AG09319 (cell line): ENCODE measurements at regions not wholly inside any gene's neighbourhood (a gene's known extent, or its start where the extent isn't known, plus 50 kb on each side); places are given as distances from the start of the nearest gene placed in this dataset.
"Not testable (repeated sequence)": the region's sequence is repeated elsewhere in the genome, so short reads cannot be mapped to it uniquely, and the experiment has no call there.

Experiments used
- DNase-seq: peaks from one replicate; pipeline ENCODE4 v3.0.0-alpha.2; 2010; ENCODE audit warnings: low read depth; ENCODE audit errors: extremely low read depth
- CTCF ChIP-seq: IDR thresholded peaks from 2 replicates; pipeline ENCODE4 v1.5.1; 2011; ENCODE audit warnings: low read depth, mild to moderate bottlenecking, inconsistent platforms, low read length, moderate library complexity

- TF ChIP-seq CTCF: no peak
- peak; percentile 88 for DNase-seq
These were observed 186.5 kb upstream of the BET1 start for GRCh38 chr7:94190599-94191061.

GRCh38 chr7:94194426-94194825 is 190.3 kb upstream of the BET1 start:
- not testable (repeated sequence) for DNase-seq

DNA sequence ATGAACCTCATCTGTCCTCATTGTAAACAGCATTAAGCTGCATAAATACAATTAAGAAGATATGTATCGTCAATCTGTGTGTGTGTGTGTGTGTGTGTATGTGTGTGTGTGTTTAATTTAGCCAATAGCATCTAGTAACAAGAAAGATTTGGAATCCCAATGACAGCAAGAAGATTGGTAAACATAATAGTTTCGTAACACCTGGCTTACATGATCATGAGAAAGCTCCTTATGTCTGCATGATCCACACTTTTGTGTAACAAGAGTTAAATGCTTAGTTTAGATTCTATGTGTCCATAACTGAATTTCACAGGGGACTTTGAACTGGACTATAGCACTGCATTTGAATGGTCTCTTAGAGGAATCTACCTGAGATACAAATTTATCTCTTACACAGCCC is 191.0 kb upstream of the BET1 start:
- DNase-seq: no peak
- no peak for TF ChIP-seq CTCF

- no peak for TF ChIP-seq CTCF
- no peak for DNase-seq
These were observed 191.7 kb upstream of the BET1 start for GRCh38 chr7:94195813-94196212.

- no peak for TF ChIP-seq CTCF
- DNase-seq: no peak
These were observed 189.2 kb upstream of the COL1A2 start for GRCh38 chr7:94205529-94205928.

DNA sequence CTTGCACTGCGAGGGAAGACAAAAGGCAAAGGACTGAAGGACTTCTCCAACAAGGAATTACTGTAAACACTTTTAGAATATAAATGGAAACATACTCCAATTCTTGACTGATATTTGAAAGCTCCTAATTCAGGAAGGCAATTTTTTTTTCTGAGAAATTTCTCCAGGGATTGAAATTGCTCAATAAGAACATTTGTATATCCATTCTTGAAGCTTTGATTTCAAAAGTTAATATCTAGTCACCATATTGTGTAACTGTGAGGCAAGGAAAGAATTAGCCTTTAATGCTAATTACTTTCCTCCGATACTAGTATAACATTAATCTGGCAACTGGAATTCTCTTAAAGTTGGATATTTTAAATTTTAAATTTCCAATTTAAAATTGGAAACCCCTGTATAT is 188.4 kb upstream of the COL1A2 start:
- peak; percentile 42 for DNase-seq
- no peak for TF ChIP-seq CTCF

GRCh38 chr7:94212160-94212559 is 182.5 kb upstream of the COL1A2 start:
- TF ChIP-seq CTCF: no peak
- no peak for DNase-seq

GRCh38 chr7:94216944-94217461 is 177.7 kb upstream of the COL1A2 start:
- no peak for TF ChIP-seq CTCF
- DNase-seq: no peak
